22Rv1 (cell line): ENCODE measurements at regions not wholly inside any gene's neighbourhood (a gene's known extent, or its start where the extent isn't known, plus 50 kb on each side); places are given as distances from the start of the nearest gene placed in this dataset.

Source experiments
- ZFX ChIP-seq: fragments of 450-650 bp; IDR thresholded peaks from 2 replicates; pipeline ENCODE4 v1.6.1; 2017; ENCODE audit warnings: antibody characterized with exemption, borderline replicate concordance
- TF ChIP-seq, protein P1 (sequence below): fragments of 450-650 bp; IDR thresholded peaks from 2 replicates; pipeline ENCODE4 v1.5.1; 2017; ENCODE audit warnings: mild to moderate bottlenecking

DNA sequence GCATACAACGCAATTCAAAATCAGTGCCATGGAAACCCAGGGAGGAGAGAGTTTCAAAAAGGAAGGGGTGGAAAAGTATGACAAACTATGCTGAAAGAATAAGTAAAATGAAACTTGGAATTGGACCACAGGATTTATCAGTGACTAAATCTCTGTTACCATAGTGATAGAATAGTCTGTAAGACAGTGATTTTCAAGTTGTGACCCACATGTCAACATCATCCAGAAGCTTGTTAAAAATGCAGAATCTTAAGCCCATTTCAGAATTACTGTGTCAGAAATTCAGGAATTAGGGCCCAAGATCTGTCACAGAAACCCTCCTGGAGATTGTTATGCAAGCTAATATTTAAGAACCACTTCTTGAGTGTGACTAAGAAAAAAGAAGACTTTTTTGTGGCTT is 417.7 kb upstream of the JAG1 start:
- TF ChIP-seq, protein P1, sequence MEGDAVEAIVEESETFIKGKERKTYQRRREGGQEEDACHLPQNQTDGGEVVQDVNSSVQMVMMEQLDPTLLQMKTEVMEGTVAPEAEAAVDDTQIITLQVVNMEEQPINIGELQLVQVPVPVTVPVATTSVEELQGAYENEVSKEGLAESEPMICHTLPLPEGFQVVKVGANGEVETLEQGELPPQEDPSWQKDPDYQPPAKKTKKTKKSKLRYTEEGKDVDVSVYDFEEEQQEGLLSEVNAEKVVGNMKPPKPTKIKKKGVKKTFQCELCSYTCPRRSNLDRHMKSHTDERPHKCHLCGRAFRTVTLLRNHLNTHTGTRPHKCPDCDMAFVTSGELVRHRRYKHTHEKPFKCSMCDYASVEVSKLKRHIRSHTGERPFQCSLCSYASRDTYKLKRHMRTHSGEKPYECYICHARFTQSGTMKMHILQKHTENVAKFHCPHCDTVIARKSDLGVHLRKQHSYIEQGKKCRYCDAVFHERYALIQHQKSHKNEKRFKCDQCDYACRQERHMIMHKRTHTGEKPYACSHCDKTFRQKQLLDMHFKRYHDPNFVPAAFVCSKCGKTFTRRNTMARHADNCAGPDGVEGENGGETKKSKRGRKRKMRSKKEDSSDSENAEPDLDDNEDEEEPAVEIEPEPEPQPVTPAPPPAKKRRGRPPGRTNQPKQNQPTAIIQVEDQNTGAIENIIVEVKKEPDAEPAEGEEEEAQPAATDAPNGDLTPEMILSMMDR: no peak
- no peak for TF ChIP-seq ZFX
